ENCODE measurements at regions not wholly inside any gene's neighbourhood (a gene's known extent, or its start where the extent isn't known, plus 50 kb on each side); places are given as distances from the start of the nearest gene placed in this dataset.
A peak's percentile ranks its signal among the peaks of the same experiment; 100 is the strongest.

GRCh38 chr13:67445436-67445835 lies 215.3 kb upstream of the PCDH9 start:
- Histone ChIP-seq H3K4me3 (no peak overlapping the region), H3K4me1 (no peaks in the 10 kb centered on the region), H3K27me3 (ENCODE audit: low read depth) (no peaks in the 10 kb centered on the region), H3K9me3 (replicated peaks) (no peaks in the 10 kb centered on the region), H3K27ac (replicated peaks) (no peak overlapping the region), H3K36me3 (no peaks in the 10 kb centered on the region)
- DNase-seq: no peak
- no peak for TF ChIP-seq CTCF (IDR thresholded peaks at IDR 0.05; ENCODE audit: borderline replicate concordance)
- intact Hi-C loops (cut with micrococcal nuclease): no loop called here

GRCh38 chr13:67443923-67444322 lies 213.8 kb upstream of the PCDH9 start:
- intact Hi-C loops (cut with micrococcal nuclease): no loop called here
- Histone ChIP-seq H3K27me3 (ENCODE audit: low read depth) (no peaks in the 10 kb centered on the region), H3K9me3 (replicated peaks) (no peaks in the 10 kb centered on the region), H3K27ac (replicated peaks) (no peak overlapping the region), H3K4me3 (no peak overlapping the region), H3K4me1 (no peaks in the 10 kb centered on the region), H3K36me3 (no peaks in the 10 kb centered on the region)
- no peak for DNase-seq
- TF ChIP-seq CTCF (IDR thresholded peaks at IDR 0.05; ENCODE audit: borderline replicate concordance): no peak

- H3K36me3 ChIP-seq: no peaks in the 10 kb centered on the region
- no peaks in the 10 kb centered on the region for H3K9me3 ChIP-seq (replicated peaks)
- H3K27ac ChIP-seq (replicated peaks): no peak overlapping the region
- no peaks in the 10 kb centered on the region for H3K4me1 ChIP-seq
- no peak for DNase-seq
- TF ChIP-seq CTCF (IDR thresholded peaks at IDR 0.05; ENCODE audit: borderline replicate concordance): no peak
- H3K27me3 ChIP-seq (ENCODE audit: low read depth): no peaks in the 10 kb centered on the region
- intact Hi-C loops (cut with micrococcal nuclease): no loop called here
- no peak overlapping the region for H3K4me3 ChIP-seq
Measured at GRCh38 chr13:67440236-67440975, 210.3 kb upstream of the PCDH9 start.

GRCh38 chr13:67439365-67439764 lies 209.2 kb upstream of the PCDH9 start:
- intact Hi-C loops (cut with micrococcal nuclease): no loop called here
- TF ChIP-seq CTCF (IDR thresholded peaks at IDR 0.05; ENCODE audit: borderline replicate concordance): no peak
- no peaks in the 10 kb centered on the region for H3K4me1 ChIP-seq
- no peaks in the 10 kb centered on the region for H3K27me3 ChIP-seq (ENCODE audit: low read depth)
- H3K36me3 ChIP-seq: no peaks in the 10 kb centered on the region
- no peak overlapping the region for H3K27ac ChIP-seq (replicated peaks)
- no peak overlapping the region for H3K4me3 ChIP-seq
- no peak for DNase-seq
- H3K9me3 ChIP-seq (replicated peaks): no peaks in the 10 kb centered on the region

GRCh38 chr13:67438465-67438864 lies 208.3 kb upstream of the PCDH9 start:
- H3K4me1 ChIP-seq: no peaks in the 10 kb centered on the region
- no peak overlapping the region for H3K4me3 ChIP-seq
- H3K9me3 ChIP-seq (replicated peaks): no peaks in the 10 kb centered on the region
- no peak for DNase-seq
- H3K36me3 ChIP-seq: no peaks in the 10 kb centered on the region
- intact Hi-C loops (cut with micrococcal nuclease): no loop called here
- no peak overlapping the region for H3K27ac ChIP-seq (replicated peaks)
- TF ChIP-seq CTCF (IDR thresholded peaks at IDR 0.05; ENCODE audit: borderline replicate concordance): peak; percentile 37
- H3K27me3 ChIP-seq (ENCODE audit: low read depth): no peaks in the 10 kb centered on the region
